ELF-1 (cell line): ENCODE measurements at regions not wholly inside any gene's neighbourhood (a gene's known extent, or its start where the extent isn't known, plus 50 kb on each side); places are given as distances from the start of the nearest gene placed in this dataset.

Experiments used
- DNase-seq: peaks from one replicate; pipeline ENCODE4 v3.0.0-alpha.2; 2016; ENCODE audit warnings: low read depth, low spot score

GRCh38 chr2:204012072-204012653 is 75.6 kb downstream of the ICOS start:
- peak; percentile 53 for DNase-seq

GRCh38 chr2:204015118-204015843 is 78.7 kb downstream of the ICOS start:
- DNase-seq = no peak

- DNase-seq = no peak
Measured at GRCh38 chr2:204018717-204019116, 82.2 kb downstream of the ICOS start.

- no peak for DNase-seq
Measured at GRCh38 chr2:204019572-204020501, 83.3 kb downstream of the ICOS start.

- DNase-seq = no peak
Measured at GRCh38 chr2:204021290-204022081, 84.9 kb downstream of the ICOS start.

GRCh38 chr2:204022550-204022949 is 86.0 kb downstream of the ICOS start:
- no peak for DNase-seq

GRCh38 chr2:204023088-204023487 is 86.5 kb downstream of the ICOS start:
- no peak for DNase-seq

- DNase-seq = peak; percentile 47
Measured at GRCh38 chr2:204024503-204024902, 87.9 kb downstream of the ICOS start.

GRCh38 chr2:204024906-204025475 is 88.4 kb downstream of the ICOS start:
- DNase-seq = no peak

- no peak for DNase-seq
Measured at GRCh38 chr2:204026294-204026693, 89.7 kb downstream of the ICOS start.

- DNase-seq = no peak
Measured at GRCh38 chr2:204027091-204027490, 90.5 kb downstream of the ICOS start.

- no peak for DNase-seq
Measured at GRCh38 chr2:204030322-204030721, 93.8 kb downstream of the ICOS start.

- no peak for DNase-seq
Measured at GRCh38 chr2:204031056-204031455, 94.5 kb downstream of the ICOS start.

- no peak for DNase-seq
Measured at GRCh38 chr2:204032301-204032700, 95.7 kb downstream of the ICOS start.

GRCh38 chr2:204033611-204034495 is 97.3 kb downstream of the ICOS start:
- DNase-seq = no peak

GRCh38 chr2:204036706-204037105 is 100.1 kb downstream of the ICOS start:
- DNase-seq = no peak

GRCh38 chr2:204037286-204037685 is 100.7 kb downstream of the ICOS start:
- no peak for DNase-seq

- DNase-seq = no peak
Measured at GRCh38 chr2:204039298-204039838, 102.8 kb downstream of the ICOS start.

- no peak for DNase-seq
Measured at GRCh38 chr2:204040016-204040415, 103.5 kb downstream of the ICOS start.

GRCh38 chr2:204042401-204042800 is 105.8 kb downstream of the ICOS start:
- no peak for DNase-seq
